H9 (cell line): ENCODE measurements at regions not wholly inside any gene's neighbourhood (a gene's known extent, or its start where the extent isn't known, plus 50 kb on each side); places are given as distances from the start of the nearest gene placed in this dataset.

ENCODE experiments used
- DNase-seq: peaks from one replicate; pipeline ENCODE4 v3.0.0-alpha.2; 2017
- H2AFZ ChIP-seq: one replicate; pipeline ENCODE4 v1.6.1; 2013; ENCODE audit warnings: mild to moderate bottlenecking, low read length, control low read depth, moderate library complexity
- H2AK5ac ChIP-seq: 2 replicates; pipeline ENCODE4 v1.6.1; 2013; ENCODE audit warnings: low read length, control low read depth, mixed read lengths; ENCODE audit not compliant: insufficient read length
- H2BK120ac ChIP-seq: one replicate; pipeline ENCODE4 v1.6.1; 2013; ENCODE audit warnings: low read depth, mild to moderate bottlenecking, low read length, control low read depth, inconsistent platforms; ENCODE audit not compliant: poor library complexity, severe bottlenecking
- H2BK12ac ChIP-seq: 2 replicates; pipeline ENCODE4 v1.6.1; 2013; ENCODE audit warnings: low read length, control low read depth, mixed read lengths, low read depth; ENCODE audit not compliant: insufficient read length
- H2BK15ac ChIP-seq: 2 replicates; pipeline ENCODE4 v1.6.1; 2013; ENCODE audit warnings: low read depth, low read length, control low read depth
- H2BK20ac ChIP-seq: one replicate; pipeline ENCODE4 v1.6.1; 2013; ENCODE audit warnings: low read depth, mild to moderate bottlenecking, low read length, control low read depth, inconsistent platforms; ENCODE audit not compliant: poor library complexity, severe bottlenecking
- H2BK5ac ChIP-seq: 2 replicates; pipeline ENCODE4 v1.6.1; 2013; ENCODE audit warnings: low read length, control low read depth, mixed read lengths; ENCODE audit not compliant: insufficient read length
- H3K14ac ChIP-seq: 2 replicates; pipeline ENCODE4 v1.6.1; 2013; ENCODE audit warnings: low read length, control low read depth; ENCODE audit not compliant: insufficient read depth
- H3K18ac ChIP-seq: 2 replicates; pipeline ENCODE4 v1.6.1; 2013; ENCODE audit warnings: low read depth, mild to moderate bottlenecking, mixed read lengths, low read length, control low read depth; ENCODE audit not compliant: insufficient read length
- H3K23ac ChIP-seq: 2 replicates; pipeline ENCODE4 v1.6.1; 2013; ENCODE audit warnings: low read length, control low read depth, mixed read lengths, low read depth; ENCODE audit not compliant: insufficient read length
- H3K23me2 ChIP-seq: 2 replicates; pipeline ENCODE4 v1.6.1; 2013; ENCODE audit warnings: low read depth, mild to moderate bottlenecking, mixed read lengths, low read length, control low read depth; ENCODE audit not compliant: insufficient read length, poor library complexity, severe bottlenecking
- H3K27ac ChIP-seq: 2 replicates; pipeline ENCODE4 v1.5.1; 2013; ENCODE audit warnings: low read length, control low read depth, mixed read lengths, low read depth; ENCODE audit not compliant: insufficient read length
- H3K27me3 ChIP-seq: 2 replicates; pipeline ENCODE4 v1.6.1; 2013; ENCODE audit warnings: low read length, control low read depth, inconsistent platforms; ENCODE audit not compliant: insufficient read depth
- H3K4ac ChIP-seq: 2 replicates; pipeline ENCODE4 v1.6.1; 2013; ENCODE audit warnings: low read depth, mild to moderate bottlenecking, control low read depth, inconsistent platforms, low read length, moderate library complexity
- H3K4me1 ChIP-seq: 2 replicates; pipeline ENCODE4 v1.6.1; 2013; ENCODE audit warnings: low read length, control low read depth, inconsistent platforms; ENCODE audit not compliant: insufficient read depth
- H3K4me2 ChIP-seq: 2 replicates; pipeline ENCODE4 v1.6.1; 2013; ENCODE audit warnings: low read length, control low read depth, mixed read lengths; ENCODE audit not compliant: insufficient read length, insufficient read depth
- H3K56ac ChIP-seq: 2 replicates; pipeline ENCODE4 v1.6.1; 2013; ENCODE audit warnings: low read depth, mild to moderate bottlenecking, mixed read lengths, low read length, control low read depth; ENCODE audit not compliant: insufficient read length
- H3K79me1 ChIP-seq: 2 replicates; pipeline ENCODE4 v1.6.1; 2013; ENCODE audit warnings: low read depth, mild to moderate bottlenecking, moderate library complexity, low read length, control low read depth, inconsistent platforms; ENCODE audit not compliant: insufficient read depth, poor library complexity, severe bottlenecking
- H3K79me2 ChIP-seq: 2 replicates; pipeline ENCODE4 v1.6.1; 2013; ENCODE audit warnings: low read length, control low read depth, inconsistent platforms; ENCODE audit not compliant: insufficient read depth
- H3K9ac ChIP-seq: 2 replicates; pipeline ENCODE4 v1.6.1; 2013; ENCODE audit warnings: low read length, control low read depth, mixed read lengths; ENCODE audit not compliant: insufficient read length; ENCODE audit errors: extremely low read depth
- H3K9me3 ChIP-seq: one replicate; pipeline ENCODE4 v1.6.1; 2013; ENCODE audit warnings: low read depth, low read length, inconsistent platforms; ENCODE audit not compliant: control insufficient read depth
- H3T11ph ChIP-seq: one replicate; pipeline ENCODE4 v1.6.1; 2013; ENCODE audit warnings: mild to moderate bottlenecking, low read length, control low read depth, inconsistent platforms
- H4K20me1 ChIP-seq: one replicate; pipeline ENCODE4 v1.6.1; 2013; ENCODE audit not compliant: control insufficient read depth, insufficient read length, insufficient read depth
- H4K5ac ChIP-seq: 2 replicates; pipeline ENCODE4 v1.6.1; 2013; ENCODE audit warnings: low read depth, mild to moderate bottlenecking, mixed read lengths, low read length, control low read depth; ENCODE audit not compliant: insufficient read length
- H4K8ac ChIP-seq: replicated peaks from 2 replicates; pipeline ENCODE4 v1.6.1; 2013; ENCODE audit warnings: low read length, control low read depth, mixed read lengths, low read depth; ENCODE audit not compliant: insufficient read length
- H4K91ac ChIP-seq: 2 replicates; pipeline ENCODE4 v1.6.1; 2013; ENCODE audit warnings: low read depth, mild to moderate bottlenecking, moderate library complexity, mixed read lengths, low read length, control low read depth; ENCODE audit not compliant: insufficient read length
- H3K27ac Mint-ChIP-seq, 3 experiments: 2 replicates in 2 of 3; 3 replicates in 1 of 3; pipeline ENCODE4 v1.8.0; 2020 to 2021; ENCODE audit warnings: mixed read lengths in 3 of 3, mild to moderate bottlenecking in 1 of 3, moderate library complexity in 1 of 3
- H3K27me3 Mint-ChIP-seq: 2 replicates; pipeline ENCODE4 v1.8.0; 2021; ENCODE audit warnings: low read depth, mild to moderate bottlenecking, moderate library complexity, mixed read lengths
- H3K36me3 Mint-ChIP-seq, 3 experiments: 2 replicates in 2 of 3; 3 replicates in 1 of 3; pipeline ENCODE4 v1.8.0; 2020 to 2021; ENCODE audit warnings: low read depth in 3 of 3, mixed read lengths in 3 of 3; ENCODE audit not compliant: insufficient read depth in 1 of 3
- H3K4me1 Mint-ChIP-seq, 2 experiments: 2 replicates each; pipeline ENCODE4 v1.8.0; 2020; ENCODE audit warnings: mixed read lengths in 2 of 2
- H3K4me3 Mint-ChIP-seq, 2 experiments: 2 replicates in 1 of 2; 3 replicates in 1 of 2; pipeline ENCODE4 v1.8.0; 2020 to 2021; ENCODE audit warnings: mild to moderate bottlenecking in 2 of 2, mixed read lengths in 2 of 2, moderate library complexity in 1 of 2
- H3K9me3 Mint-ChIP-seq, 2 experiments: 2 replicates in 1 of 2; 3 replicates in 1 of 2; pipeline ENCODE4 v1.8.0; 2020; ENCODE audit warnings: mild to moderate bottlenecking in 2 of 2, mixed read lengths in 2 of 2, moderate library complexity in 1 of 2
- CTCF ChIP-seq: fragments of 200-600 bp; sonication (generic); conservative IDR thresholded peaks from 3 replicates; pipeline ENCODE4 v1.8.0; 2021; ENCODE audit warnings: antibody characterized with exemption, mild to moderate bottlenecking
- WGBS: extraction: QIAGEN DNeasy Blood & Tissue Kit; methylation state at CpG from one replicate; pipeline ENCODE4 v1.1.7; 2013; ENCODE audit warnings: missing lambda C conversion rate, low lambda C conversion rate, mixed read lengths; ENCODE audit not compliant: insufficient read length; ENCODE audit errors: extremely low coverage; 5-methylcytosine and 5-hydroxymethylcytosine counted together

GRCh38 chr3:135559802-135560201 is 405.7 kb upstream of the PPP2R3A start:
- H3K4me1 ChIP-seq = no peaks in the 10 kb centered on the region; the same call in 1 of the 2 replicates
- Mint-ChIP-seq H3K4me3 (no peak overlapping the region), H3K36me3 (no peaks in the 10 kb centered on the region), H3K9me3 (no peaks in the 10 kb centered on the region), H3K27me3 (no peaks in the 10 kb centered on the region), H3K27ac (no peak overlapping the region), H3K4me1 (peaks cover 2 to 5% of the 10 kb centered on the region in 2 experiments; a peak in 1 of 4 replicates)
- H3K56ac ChIP-seq = no peak overlapping the region
- H2BK12ac ChIP-seq = no peak overlapping the region
- H3K14ac ChIP-seq = no peak overlapping the region
- no peaks in the 10 kb centered on the region for H3K9me3 ChIP-seq
- H2BK5ac ChIP-seq = no peak overlapping the region
- no peak overlapping the region for H3K27ac ChIP-seq
- H3K27me3 ChIP-seq = no peaks in the 10 kb centered on the region
- no peak overlapping the region for H3K4me2 ChIP-seq
- H4K20me1 ChIP-seq = no peaks in the 10 kb centered on the region
- no peak overlapping the region for H3K4ac ChIP-seq
- H2AK5ac ChIP-seq = no peak overlapping the region
- no peak overlapping the region for H4K91ac ChIP-seq
- no peaks in the 10 kb centered on the region for H3K79me1 ChIP-seq
- H3K9ac ChIP-seq = no peak overlapping the region
- H3K18ac ChIP-seq = no peak overlapping the region
- no peak overlapping the region for H2BK20ac ChIP-seq
- no peak overlapping the region for H2BK15ac ChIP-seq
- H3K23me2 ChIP-seq = no peaks in the 10 kb centered on the region
- H2BK120ac ChIP-seq = no peak overlapping the region
- H2AFZ ChIP-seq = no peak overlapping the region
- H4K8ac ChIP-seq = no peak overlapping the region
- no peak overlapping the region for H3K23ac ChIP-seq
- no CpG with 5 or more reads among the region's 5 CpGs for WGBS
- H3T11ph ChIP-seq = no peak overlapping the region
- DNase-seq = no peak
- no peak overlapping the region for H4K5ac ChIP-seq
- TF ChIP-seq CTCF = no peak
- no peaks in the 10 kb centered on the region for H3K79me2 ChIP-seq
